Stimulated activated CD4-positive, alpha-beta T cell treated with anti-CD3 and anti-CD28 coated beads, TNF-alpha, amount 100 ng/mL, for 48 hours (primary cell): ENCODE measurements at regions not wholly inside any gene's neighbourhood (a gene's known extent, or its start where the extent isn't known, plus 50 kb on each side); places are given as distances from the start of the nearest gene placed in this dataset.
"Not testable (repeated sequence)": the region's sequence is repeated elsewhere in the genome, so short reads cannot be mapped to it uniquely, and the experiment has no call there.

Experiments used
- DNase-seq, 3 donors: peaks; one replicate each; pipeline ENCODE4 v3.0.0-alpha.2; 2020; ENCODE audit warnings: low read depth in 3 of 3

DNA sequence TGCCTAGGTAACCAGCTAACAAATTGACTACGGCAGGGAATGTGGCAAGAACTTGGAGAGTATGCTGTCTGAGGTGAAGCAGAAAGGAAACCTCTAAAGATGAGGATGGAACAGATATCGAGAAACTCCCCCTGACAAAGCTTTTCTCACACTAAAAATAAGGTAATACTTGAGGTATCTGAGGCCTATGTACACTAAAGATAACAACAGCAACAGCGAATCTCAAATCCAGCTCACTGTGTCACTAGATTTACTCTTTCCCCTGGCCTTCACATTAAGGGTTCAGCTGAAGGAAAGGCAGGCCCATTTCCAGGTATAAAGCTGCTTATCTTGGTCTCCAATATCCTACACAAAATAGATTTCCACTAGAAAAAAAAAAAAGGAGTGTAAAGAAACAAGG is 518.0 kb downstream of the KCNT2 start:
- no peak for DNase-seq

DNA sequence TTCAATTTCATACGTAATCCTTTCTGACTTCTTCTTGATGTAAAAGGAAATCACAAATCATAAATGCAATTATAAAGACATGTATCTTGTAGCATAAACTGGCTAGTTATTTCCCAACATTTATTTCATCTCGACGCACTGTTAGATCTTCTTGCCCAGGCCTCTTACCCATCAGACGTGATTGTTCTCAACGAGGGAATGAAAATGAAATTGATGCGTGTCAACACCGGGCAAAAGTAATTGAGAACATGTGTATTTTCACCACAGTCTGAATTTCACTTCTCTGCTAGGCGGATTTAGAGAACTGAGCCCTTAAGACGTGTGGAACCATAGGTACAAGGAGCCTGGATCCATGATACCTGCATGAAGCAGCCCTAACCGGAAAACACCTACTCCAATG is 519.7 kb downstream of the KCNT2 start:
- no peak for DNase-seq

GRCh38 chr1:196078691-196079090 is 529.5 kb downstream of the KCNT2 start:
- DNase-seq = no peak

DNA sequence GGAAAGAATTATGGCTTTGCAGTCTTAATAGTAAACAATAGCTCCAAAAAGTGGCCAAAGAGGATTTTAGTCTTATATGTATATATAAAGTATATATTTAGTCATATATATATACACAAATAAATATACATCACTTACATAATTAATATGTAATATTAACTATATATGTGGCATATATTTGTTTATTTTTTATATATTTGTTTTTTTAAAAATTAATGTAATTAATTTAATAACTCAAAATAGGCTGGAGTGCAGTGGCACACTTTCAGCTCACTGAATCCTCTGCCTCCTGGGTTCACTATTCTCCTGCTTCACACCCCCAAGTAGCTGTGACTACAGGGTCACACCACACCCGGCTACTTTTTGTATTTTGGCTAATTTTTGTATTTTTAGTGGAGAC is 532.6 kb downstream of the KCNT2 start:
- no peak for DNase-seq

GRCh38 chr1:196074182-196074581 is 534.1 kb downstream of the KCNT2 start:
- no peak for DNase-seq

DNA sequence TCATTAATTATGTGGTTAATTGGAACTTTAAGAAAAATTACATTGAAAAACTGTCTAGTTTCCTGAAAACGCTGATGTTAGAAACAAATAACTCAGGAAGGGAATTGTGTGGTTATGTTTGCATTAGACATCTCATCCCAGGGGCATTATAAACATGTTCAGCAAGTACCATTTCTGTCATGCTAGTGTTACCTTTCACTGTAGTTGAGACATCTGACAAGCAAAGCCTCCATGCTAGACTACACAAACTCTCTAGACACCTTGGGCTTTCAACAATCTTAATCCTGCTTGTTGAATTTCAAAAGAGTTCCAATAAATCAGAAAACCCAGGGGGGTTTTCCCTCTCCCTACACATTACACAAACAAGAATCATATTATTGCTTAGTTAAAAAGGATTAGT is 536.8 kb downstream of the KCNT2 start:
- no peak for DNase-seq

GRCh38 chr1:196070940-196071339 is 537.3 kb downstream of the KCNT2 start:
- no peak for DNase-seq

- no peak for DNase-seq
Measured at GRCh38 chr1:196063952-196064351, 544.3 kb downstream of the KCNT2 start.

DNA sequence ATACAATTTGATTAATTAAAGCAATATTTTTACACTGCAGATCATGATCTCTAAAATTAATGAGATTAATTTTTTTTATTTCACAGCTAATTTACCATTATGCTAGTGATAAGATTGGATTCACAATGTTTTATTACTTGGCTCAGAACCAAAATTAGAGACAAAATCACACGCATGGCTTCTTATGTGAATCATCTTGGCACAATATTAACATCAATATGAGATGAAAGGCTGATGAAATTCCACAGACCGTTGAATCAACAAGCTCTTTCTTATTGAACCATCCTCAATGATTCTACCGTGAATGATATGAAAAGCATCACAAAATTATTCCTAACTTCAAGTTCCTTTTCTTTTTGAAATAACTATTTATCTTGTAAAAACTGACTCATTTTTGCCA is 544.9 kb downstream of the KCNT2 start:
- no peak for DNase-seq

GRCh38 chr1:196060539-196060938 is 547.7 kb downstream of the KCNT2 start:
- no peak for DNase-seq

DNA sequence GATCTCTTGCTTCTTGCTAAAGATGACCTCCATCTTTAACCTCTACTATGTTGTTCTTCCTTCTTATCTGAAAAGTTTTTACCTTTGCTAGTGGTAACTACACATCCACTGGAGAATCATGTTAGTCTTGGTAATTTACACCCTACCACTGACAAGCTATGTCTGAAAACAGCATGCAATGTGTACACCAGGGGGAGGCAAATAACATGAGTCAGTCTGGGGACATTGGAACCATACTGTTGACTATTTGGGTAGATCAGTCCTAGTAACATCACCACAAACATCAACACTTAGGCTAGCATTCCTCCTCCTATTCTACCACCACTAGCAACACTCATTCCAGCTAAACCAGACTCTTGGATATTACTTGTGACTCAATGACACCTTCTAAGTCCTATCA is 549.0 kb downstream of the KCNT2 start:
- no peak for DNase-seq

DNA sequence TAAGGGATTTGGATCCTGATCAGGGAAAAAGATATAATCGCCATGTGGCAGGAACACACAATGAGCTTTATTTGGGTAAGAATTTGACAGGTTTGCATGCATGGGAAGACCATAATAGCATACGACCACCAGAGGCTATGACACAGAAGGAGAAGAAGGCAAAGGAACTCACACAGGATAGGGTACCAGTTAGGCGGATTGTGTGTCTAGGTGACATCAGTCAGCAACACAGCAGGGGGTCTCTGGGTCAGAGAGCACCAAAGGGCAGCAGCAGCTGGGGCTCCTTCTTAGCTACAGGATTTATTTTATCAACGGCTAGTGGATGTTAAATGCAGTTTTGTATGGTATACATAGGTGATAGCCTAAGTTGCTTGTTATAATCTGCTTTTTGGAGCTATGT is 551.3 kb downstream of the KCNT2 start:
- DNase-seq = no peak

- no peak for DNase-seq
Measured at GRCh38 chr1:196049407-196049806, 558.8 kb downstream of the KCNT2 start.

DNA sequence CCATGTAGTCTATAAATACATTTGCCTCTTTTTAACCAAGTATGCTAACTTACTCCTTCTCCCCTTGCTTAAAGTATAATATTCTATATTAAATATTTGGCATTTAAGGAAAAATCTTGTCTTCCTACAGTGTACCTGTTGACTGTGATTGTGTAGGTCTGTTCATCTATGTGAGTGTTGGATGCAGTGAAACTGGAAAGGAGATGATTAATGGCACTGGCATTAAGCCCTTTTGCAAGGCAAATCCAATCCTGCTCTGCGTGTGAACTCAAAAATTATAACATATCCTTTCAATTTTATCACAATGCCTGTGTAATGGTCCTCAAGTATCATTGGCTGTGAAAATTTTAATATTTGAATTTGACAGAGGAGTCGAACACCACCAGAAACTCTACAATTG is 565.0 kb downstream of the KCNT2 start:
- no peak for DNase-seq

DNA sequence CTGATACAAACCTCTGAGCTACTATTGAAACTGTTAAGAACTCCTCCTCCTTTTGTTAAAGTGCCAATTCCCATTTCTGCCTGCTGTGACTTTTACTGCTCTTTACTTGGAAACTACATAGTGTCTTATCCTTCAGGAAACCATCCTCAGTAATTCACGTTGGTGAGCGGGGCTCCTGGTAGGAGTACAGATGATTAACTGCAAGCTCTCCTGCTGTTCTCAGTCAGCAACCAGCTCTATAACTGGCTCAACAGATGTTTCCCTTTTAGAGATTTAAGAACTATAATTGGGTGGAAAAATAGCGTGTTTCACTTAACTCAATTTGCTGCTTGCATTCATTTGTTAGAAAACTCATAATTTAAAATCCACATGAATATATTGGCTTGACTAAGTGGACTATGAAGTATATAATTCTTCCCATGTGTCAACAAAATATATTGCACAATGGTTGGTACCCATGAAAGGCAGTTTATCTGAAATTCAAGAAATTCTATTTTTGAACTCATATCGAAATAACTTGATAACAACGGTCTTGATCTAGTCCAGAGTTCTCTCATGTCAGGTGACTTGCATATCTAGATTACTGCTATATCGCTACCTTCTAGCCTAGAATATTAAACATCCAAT is 574.0 kb downstream of the KCNT2 start:
- no peak for DNase-seq

- not testable (repeated sequence) for DNase-seq
Measured at GRCh38 chr1:196031387-196031786, 576.9 kb downstream of the KCNT2 start.

DNA sequence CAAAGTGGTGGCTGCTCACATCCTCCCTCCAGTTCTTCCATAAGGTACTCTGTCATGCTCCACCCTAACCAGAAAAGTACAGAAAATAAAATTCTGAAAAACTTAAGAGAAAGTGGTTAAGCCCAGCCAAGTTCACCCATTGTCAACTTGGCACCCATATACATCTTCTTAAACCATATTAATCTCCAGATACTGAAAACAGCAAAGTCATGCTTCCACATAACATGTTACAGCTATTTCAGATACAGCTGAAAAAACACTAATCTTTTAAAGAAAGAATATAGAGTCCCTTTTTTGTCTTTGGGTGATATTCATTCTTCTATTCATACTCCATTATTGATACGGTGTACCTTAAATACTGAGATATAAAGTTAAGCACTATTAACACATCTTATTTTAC is 577.8 kb downstream of the KCNT2 start:
- DNase-seq = no peak

- DNase-seq = no peak
Measured at GRCh38 chr1:196029410-196029809, 578.8 kb downstream of the KCNT2 start.

- DNase-seq = no peak
Measured at GRCh38 chr1:196027127-196027526, 581.1 kb downstream of the KCNT2 start.

DNA sequence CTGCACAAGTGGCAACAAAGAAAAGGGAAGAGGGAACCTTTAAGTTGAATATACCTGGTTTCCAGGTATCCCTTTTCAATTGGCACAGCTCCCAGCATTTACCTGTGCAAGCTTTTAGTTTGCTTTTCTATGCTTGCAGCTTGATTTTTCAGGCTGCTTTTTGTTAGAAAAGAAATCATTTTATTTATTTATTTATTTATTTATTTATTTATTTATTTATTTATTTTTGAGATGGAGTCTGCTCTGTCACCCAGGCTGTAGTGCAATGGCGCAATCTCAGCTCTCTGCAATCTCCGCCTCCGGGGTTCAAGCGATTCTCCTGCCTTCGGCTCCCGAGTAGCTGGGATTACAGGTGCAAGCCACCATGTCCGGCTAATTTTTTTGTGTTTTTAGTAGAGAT is 587.1 kb downstream of the KCNT2 start:
- not testable (repeated sequence) for DNase-seq

DNA sequence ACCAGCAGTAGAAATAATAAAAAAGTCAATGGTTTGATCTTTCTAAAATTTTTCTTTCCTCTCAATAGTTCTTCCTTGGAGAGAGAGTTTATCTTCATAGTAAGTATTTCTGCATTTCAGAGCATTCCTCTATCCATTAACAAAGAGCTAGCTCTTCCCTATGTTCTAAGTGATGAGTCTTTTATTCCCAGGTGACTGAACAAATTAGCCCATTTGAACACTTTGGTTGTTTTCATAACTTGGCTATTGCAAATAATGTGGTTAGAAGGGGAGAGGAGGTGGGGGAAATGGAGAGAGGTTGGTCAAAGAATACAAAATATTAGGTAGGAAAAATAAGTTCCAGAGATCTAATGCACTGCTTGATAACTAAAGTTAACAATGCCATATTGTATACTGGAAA is 598.9 kb downstream of the KCNT2 start:
- DNase-seq = no peak

DNA sequence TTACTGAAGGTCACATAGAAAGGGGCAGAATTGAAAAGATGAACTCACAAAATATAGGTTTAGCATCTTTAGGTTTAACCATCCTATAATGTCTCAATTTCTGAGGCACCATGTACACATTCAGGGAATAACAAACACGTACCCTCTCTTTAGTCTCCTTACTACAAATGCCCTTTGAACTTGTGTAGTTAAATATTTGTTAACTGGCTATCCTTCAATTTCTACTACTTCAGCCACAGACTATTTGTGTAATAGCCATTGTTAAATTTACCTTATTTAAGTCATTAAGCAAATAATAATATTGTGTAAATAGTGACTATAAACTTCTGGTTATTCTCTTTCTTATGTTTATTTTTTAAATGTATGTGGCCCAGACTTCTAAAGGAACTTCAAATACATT is 600.5 kb downstream of the KCNT2 start:
- DNase-seq = no peak

GRCh38 chr1:196005426-196005825 is 602.8 kb downstream of the KCNT2 start:
- no peak for DNase-seq

DNA sequence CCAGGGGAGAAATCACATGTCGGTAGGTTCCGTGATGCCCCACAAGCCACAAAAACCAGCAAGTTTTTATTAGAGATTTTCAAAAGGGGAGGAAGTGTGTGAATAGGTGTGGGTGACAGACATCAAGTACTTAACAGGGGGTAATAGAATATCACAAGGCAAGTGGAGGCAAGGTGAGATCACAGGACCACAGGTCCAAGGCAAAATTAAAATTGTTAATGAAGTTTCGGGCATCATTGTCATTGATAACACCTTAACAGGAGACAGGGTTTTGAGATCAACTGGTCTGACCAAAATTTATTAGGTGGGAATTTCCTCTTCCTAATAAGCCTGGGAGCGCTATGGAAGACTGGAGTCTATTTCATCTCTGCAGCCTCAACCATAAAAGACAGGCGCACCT is 603.9 kb downstream of the KCNT2 start:
- DNase-seq = not testable (repeated sequence)
